GM21390 (cell line): ENCODE measurements at regions not wholly inside any gene's neighbourhood (a gene's known extent, or its start where the extent isn't known, plus 50 kb on each side); places are given as distances from the start of the nearest gene placed in this dataset.

ENCODE experiments used
- ATAC-seq: cut with Tn5 transposase; IDR thresholded peaks from one replicate; pipeline ENCODE4 v1.9.1; 2021; ENCODE audit not compliant: unreplicated experiment

GRCh38 chr5:73295447-73295846 is 122.5 kb downstream of the TMEM174 start:
- ATAC-seq: no peak

GRCh38 chr5:73292816-73293459 is 119.9 kb downstream of the TMEM174 start:
- no peak for ATAC-seq

GRCh38 chr5:73291873-73292272 is 118.9 kb downstream of the TMEM174 start:
- no peak for ATAC-seq

GRCh38 chr5:73290242-73290641 is 117.2 kb downstream of the TMEM174 start:
- ATAC-seq: no peak

GRCh38 chr5:73288803-73289720 is 116.1 kb downstream of the TMEM174 start:
- ATAC-seq: no peak

- no peak for ATAC-seq
Measured at GRCh38 chr5:73286896-73287295, 113.9 kb downstream of the TMEM174 start.

- no peak for ATAC-seq
Measured at GRCh38 chr5:73284985-73285384, 112.0 kb downstream of the TMEM174 start.

- ATAC-seq: no peak
Measured at GRCh38 chr5:73284220-73284795, 111.3 kb downstream of the TMEM174 start.

- no peak for ATAC-seq
Measured at GRCh38 chr5:73282923-73283322, 109.9 kb downstream of the TMEM174 start.

- ATAC-seq: no peak
Measured at GRCh38 chr5:73282383-73282782, 109.4 kb downstream of the TMEM174 start.

- ATAC-seq: no peak
Measured at GRCh38 chr5:73280821-73281746, 108.1 kb downstream of the TMEM174 start.

GRCh38 chr5:73280386-73280785 is 107.4 kb downstream of the TMEM174 start:
- ATAC-seq: no peak

- ATAC-seq: no peak
Measured at GRCh38 chr5:73279805-73280204, 106.8 kb downstream of the TMEM174 start.

GRCh38 chr5:73278693-73279092 is 105.7 kb downstream of the TMEM174 start:
- ATAC-seq: no peak

- ATAC-seq: no peak
Measured at GRCh38 chr5:73274881-73275663, 102.1 kb downstream of the TMEM174 start.

GRCh38 chr5:73274121-73274520 is 101.1 kb downstream of the TMEM174 start:
- no peak for ATAC-seq

GRCh38 chr5:73273379-73274050 is 100.5 kb downstream of the TMEM174 start:
- no peak for ATAC-seq

GRCh38 chr5:73272351-73272750 is 99.4 kb downstream of the TMEM174 start:
- no peak for ATAC-seq

GRCh38 chr5:73268826-73269225 is 95.8 kb downstream of the TMEM174 start:
- no peak for ATAC-seq
